GM18511 (cell line): ENCODE measurements at regions not wholly inside any gene's neighbourhood (a gene's known extent, or its start where the extent isn't known, plus 50 kb on each side); places are given as distances from the start of the nearest gene placed in this dataset.
"Not testable (repeated sequence)": the region's sequence is repeated elsewhere in the genome, so short reads cannot be mapped to it uniquely, and the experiment has no call there.

Experiments
- ATAC-seq: cut with Tn5 transposase; IDR thresholded peaks from one replicate; pipeline ENCODE4 v1.9.1; 2021; ENCODE audit warnings: mild to moderate bottlenecking, moderate library complexity; ENCODE audit not compliant: unreplicated experiment

DNA sequence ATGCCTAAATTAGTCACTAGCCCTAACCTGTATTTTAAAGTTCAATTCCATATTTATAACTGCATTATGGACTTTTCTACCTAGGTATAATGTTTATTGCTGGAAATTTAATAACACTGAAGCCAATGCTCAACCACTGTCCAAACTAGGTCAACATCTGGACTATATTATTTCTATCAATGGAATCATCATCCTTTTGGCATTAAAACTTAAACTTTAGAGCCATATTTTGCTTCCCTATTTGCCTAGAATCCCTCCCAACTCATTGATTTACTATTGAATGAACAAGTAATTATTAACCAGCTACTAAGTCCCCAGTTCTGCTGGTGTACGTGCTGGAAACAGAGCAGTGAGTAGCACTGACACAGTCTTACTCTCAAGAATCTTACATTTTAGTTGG lies 291.7 kb upstream of the SPTLC3 start:
- no peak for ATAC-seq

DNA sequence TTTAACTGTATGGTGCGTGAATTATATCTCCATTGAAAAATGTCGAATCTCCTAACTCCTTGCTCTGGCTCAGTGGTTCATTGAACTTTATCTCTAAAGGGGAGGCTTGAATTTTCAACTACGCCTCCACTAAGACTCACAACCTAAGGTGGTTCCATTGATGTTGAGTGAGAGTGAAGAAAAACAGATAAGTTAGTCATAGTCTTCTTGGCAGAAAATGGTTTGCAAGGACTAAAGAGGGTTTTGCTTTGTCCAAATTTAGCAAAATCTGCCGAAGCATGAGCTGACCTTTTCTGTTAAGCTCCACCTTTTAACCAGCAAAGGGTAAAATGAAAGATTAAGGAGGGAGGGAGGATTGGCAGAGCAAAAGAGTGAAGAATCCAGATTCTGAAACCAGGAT lies 290.2 kb upstream of the SPTLC3 start:
- ATAC-seq: no peak

- no peak for ATAC-seq
Observed at GRCh38 chr20:12721636-12722035, 287.1 kb upstream of the SPTLC3 start.

GRCh38 chr20:12722091-12722490 lies 286.7 kb upstream of the SPTLC3 start:
- no peak for ATAC-seq

GRCh38 chr20:12723811-12724210 lies 285.0 kb upstream of the SPTLC3 start:
- no peak for ATAC-seq

- no peak for ATAC-seq
Observed at GRCh38 chr20:12728782-12729181, 280.0 kb upstream of the SPTLC3 start.

GRCh38 chr20:12729326-12729725 lies 279.4 kb upstream of the SPTLC3 start:
- ATAC-seq: no peak

DNA sequence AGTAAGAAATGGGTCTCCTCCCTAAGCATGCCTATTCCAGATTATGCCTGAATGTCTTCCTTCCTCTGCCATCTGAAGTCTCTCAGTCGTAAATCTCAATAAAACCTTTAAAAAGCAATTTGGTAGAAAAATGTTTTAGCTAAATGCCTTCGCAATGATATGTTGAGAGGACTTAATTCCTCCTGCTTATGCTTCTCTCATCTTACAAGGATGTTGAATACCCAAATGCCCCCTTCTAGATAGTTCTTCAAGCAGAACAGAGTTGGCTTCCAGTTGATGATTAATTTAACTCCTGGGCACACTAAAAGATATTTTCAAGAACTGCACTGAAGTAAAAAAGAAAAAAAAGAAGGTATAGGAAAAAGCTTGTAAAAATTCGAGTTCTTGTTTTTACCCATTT lies 275.0 kb upstream of the SPTLC3 start:
- no peak for ATAC-seq

DNA sequence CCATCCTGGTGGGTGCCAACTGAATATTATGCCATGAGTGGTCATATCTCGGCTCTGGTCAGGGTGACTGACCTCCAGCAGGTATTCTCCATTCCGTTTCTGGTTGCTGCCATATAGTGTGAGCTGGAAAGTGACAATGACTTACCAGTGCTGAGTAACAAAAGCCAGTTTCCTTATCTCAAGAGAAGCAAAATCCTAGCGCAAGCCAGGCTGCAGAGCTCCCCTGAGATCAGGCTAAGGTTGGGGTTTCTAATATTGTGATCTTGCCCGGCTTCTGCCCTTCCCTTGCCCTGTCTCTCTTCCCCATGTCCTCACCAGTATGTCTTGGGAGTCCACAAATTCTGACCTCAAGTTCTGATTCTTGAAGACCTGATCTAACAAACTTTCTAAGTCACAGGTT lies 271.3 kb upstream of the SPTLC3 start:
- ATAC-seq: no peak

- no peak for ATAC-seq
Observed at GRCh38 chr20:12737900-12738299, 270.9 kb upstream of the SPTLC3 start.

- no peak for ATAC-seq
Observed at GRCh38 chr20:12740647-12741046, 268.1 kb upstream of the SPTLC3 start.

DNA sequence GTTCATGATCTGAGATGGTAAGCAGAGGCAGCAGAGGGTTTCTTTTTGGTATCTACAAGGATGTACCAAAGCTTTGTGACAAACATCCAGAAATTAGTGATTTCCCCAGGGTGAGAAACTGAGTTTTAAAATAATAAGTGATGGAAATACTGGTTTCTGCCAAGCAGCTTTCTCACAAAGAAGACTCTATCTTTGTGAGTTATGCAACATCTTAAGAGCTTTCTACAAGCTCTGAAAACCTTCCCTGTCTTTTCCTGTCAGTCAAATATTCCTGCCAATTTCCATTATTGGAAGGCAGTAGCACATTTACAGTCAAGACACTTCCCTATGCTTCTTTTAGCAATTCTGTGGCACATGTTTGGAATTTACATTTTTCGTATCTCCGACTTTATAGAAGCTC lies 264.7 kb upstream of the SPTLC3 start:
- ATAC-seq: no peak

DNA sequence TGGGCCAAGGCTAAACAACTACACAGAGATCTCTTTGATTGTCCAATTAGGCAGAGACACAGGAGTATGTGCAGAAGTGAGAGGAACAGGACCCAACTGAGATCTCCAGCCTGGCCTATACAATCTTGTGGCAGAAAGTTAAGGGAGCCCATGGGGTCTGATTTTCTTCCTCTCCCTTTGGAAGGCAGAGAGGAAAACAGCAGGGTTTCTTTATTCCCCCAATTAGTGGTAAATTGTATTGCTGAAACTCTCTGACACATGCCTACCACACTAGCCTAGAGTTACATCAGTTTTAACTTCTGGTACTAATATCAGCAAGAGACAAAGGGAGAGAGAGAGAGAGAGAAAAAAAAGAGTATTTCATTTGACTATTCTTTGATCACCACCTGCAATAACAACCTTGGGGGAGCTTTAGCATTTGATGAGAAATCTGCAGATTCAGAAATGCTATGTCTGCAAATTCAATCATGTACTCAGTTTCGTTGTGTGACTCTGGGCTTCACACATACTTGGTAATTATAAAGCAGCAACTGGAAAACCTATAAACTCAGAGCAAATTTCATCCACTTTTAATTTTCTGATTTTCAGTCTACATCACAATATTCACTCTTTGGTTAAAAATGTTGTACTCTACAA lies 260.3 kb upstream of the SPTLC3 start:
- ATAC-seq: no peak

DNA sequence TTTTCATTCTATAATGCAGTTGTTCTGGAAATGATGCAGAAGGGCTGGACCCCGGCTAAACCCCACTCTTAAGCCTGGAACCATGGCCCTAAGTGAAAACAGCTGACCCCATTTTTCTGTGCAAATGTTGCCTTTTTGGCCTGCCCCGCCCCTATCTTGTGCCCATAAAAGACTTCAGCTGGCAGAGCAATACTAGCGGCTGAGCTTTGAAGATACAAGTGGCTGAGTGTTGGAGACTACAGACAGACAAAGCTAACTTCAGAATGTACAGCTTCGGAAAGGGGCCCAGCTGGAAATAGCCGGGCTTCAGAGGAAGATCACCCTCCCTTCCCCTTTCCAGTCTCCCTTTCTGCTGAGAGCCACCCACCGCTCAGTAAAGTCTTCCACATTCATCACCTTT lies 258.6 kb upstream of the SPTLC3 start:
- ATAC-seq: no peak

DNA sequence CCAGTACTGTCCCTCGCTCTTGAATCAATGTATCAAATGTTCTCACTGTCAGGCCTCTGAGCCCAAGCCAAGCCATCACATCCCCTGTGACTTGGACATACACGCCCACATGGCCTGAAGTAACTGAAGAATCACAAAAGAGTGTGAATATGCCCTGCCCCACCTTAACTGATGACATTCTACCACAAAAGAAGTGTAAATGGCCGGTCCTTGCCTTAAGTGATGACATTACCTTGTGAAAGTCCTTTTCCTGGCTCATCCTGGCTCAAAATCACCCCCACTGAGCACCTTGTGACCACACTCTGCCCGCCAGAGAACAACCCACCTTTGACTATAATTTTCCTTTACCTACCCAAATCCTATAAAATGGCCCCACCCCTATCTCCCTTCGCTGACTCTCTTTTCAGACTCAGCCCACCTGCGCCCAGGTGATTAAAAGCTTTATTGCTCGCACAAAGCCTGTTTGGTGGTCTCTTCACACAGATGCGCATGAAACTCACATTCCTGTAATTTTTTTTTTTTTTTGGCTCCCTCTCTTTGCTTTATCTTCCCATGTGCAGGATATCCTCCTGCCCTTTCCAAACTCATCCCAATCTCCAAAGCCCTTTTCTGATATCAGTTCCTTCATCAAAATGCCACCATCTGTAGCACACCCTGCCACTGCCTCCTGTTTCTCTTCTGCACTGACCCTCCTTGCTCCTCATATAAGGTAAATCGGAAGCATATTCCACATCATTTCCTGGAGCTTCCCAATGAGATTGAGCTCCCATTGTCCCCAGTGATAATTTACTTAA lies 255.7 kb upstream of the SPTLC3 start:
- ATAC-seq: not testable (repeated sequence)

- not testable (repeated sequence) for ATAC-seq
Observed at GRCh38 chr20:12753742-12754141, 255.0 kb upstream of the SPTLC3 start.

GRCh38 chr20:12759493-12759892 lies 249.3 kb upstream of the SPTLC3 start:
- not testable (repeated sequence) for ATAC-seq

- no peak for ATAC-seq
Observed at GRCh38 chr20:12762725-12763124, 246.0 kb upstream of the SPTLC3 start.

DNA sequence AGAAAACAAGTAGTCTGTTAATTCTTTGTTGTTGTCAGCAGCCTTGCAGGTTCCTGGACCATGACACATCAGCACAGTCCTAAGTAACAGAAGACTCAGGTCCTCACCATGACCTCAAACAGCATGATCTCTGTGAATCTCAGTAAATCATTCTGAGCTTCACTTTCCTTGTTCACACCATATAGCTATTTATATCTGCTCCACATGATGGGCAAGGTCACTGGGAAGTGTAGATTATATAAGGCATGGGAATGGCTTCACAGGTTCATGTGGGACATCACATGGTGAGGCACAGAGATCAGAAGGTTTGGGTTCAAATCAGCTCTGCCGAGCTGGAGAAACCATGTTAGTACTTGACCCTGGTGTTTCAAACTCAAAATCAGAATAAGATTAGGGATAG lies 245.4 kb upstream of the SPTLC3 start:
- ATAC-seq: no peak

DNA sequence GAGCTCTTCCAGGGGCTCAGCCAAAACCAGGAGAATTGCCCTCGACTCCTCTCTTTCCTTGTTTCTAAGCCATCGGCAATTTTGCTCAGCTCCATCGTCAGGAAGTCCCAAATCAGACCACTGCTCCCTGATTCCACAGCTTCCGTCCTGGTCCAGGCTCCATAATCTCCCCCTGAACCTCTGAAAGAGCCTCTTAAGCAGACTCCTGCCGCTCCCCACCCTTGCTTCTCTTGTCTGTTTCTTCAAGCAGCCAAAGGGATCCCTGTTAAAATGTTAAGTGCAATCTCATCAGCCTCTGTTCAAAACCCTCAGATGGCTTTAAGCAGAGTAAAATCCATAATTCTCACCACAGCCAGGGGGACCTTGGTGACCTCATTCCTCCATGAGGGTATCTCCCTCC lies 244.7 kb upstream of the SPTLC3 start:
- no peak for ATAC-seq

DNA sequence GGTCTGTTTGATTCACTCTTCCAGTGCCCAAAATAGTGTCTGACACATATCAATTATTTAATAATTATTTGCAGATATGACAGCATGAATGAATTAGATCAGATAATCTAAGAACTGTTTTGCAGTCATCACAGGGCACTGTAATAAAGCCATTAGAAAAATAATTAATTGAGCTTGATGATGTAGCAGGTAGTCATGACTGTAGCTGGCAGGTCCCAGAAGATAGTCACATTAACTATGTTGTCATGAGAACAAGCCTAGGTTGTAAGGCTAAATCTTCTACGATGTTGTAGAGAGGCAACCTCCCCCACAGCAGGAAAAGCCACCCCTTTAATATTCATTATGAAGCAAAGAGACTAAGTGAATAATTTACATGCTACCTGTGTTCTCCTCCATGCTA lies 243.9 kb upstream of the SPTLC3 start:
- no peak for ATAC-seq

GRCh38 chr20:12773936-12774335 lies 234.8 kb upstream of the SPTLC3 start:
- no peak for ATAC-seq

DNA sequence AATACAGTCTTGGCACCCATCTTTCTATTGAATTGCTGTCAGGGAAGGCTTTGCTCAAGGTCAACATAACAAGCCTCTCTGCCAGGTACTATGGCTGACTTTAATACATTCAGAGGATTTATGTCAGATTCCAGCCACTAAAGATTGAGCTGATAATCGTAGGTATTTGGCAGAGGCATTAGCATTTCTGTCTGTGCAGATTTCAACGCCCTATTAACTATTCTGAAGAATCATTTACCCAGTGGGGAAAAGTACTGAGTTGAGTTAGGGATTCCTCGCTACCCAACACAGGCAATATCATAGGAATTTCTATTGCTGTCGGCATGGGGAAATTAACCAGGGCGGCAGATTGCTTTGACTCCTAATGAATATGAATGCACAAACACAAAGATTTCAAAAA lies 233.7 kb upstream of the SPTLC3 start:
- ATAC-seq: no peak
